ENCODE measurements at regions not wholly inside any gene's neighbourhood (a gene's known extent, or its start where the extent isn't known, plus 50 kb on each side); places are given as distances from the start of the nearest gene placed in this dataset.

DNA sequence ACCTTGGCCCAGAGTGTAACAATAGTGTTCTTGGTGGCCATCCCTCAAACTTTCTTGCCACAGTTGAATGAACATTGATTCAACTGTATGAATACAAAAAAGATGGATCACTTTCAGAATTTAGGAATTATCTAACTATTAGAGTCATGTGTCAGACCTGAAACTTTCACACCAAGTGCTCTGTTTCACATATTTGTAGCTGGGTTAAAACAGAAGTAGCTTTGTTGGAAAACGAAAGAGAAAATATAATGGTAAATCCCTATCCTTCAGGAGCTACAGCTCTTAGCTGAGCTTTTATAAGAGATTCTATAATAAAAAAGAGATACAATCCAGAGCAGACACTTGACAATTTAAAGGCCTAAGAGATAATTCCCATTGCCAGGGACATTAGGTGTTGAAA is 719.3 kb downstream of the JRKL start:
- TF ChIP-seq, protein P1, sequence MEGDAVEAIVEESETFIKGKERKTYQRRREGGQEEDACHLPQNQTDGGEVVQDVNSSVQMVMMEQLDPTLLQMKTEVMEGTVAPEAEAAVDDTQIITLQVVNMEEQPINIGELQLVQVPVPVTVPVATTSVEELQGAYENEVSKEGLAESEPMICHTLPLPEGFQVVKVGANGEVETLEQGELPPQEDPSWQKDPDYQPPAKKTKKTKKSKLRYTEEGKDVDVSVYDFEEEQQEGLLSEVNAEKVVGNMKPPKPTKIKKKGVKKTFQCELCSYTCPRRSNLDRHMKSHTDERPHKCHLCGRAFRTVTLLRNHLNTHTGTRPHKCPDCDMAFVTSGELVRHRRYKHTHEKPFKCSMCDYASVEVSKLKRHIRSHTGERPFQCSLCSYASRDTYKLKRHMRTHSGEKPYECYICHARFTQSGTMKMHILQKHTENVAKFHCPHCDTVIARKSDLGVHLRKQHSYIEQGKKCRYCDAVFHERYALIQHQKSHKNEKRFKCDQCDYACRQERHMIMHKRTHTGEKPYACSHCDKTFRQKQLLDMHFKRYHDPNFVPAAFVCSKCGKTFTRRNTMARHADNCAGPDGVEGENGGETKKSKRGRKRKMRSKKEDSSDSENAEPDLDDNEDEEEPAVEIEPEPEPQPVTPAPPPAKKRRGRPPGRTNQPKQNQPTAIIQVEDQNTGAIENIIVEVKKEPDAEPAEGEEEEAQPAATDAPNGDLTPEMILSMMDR (IDR thresholded peaks at IDR 0.05) = no peak
- TF ChIP-seq POLR2A (IDR thresholded peaks at IDR 0.05) = no peak
- H3K4me3 ChIP-seq = no peak overlapping the region
- WGBS, 2 donors = 64 to 72% methylated on average over 1 of the region's 1 CpG

DNA sequence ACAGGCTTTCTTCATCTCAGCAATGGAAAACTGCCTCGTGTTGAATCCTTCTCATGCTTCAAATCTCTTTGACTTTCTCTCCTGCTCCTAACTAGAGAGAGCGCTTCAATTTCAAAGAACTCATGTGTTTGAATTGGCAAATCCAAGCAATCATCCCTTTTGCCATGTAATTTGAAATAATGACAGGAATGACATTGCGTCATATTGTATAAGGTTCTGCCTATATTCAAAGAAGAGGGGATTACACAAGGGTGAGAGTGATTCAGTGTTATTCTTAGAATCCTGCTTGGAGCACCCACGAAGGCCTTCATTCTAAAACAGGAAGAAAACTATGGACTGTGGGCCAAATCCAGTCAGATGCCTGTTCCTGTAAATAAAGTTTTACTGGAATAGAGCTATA is 720.6 kb downstream of the JRKL start:
- TF ChIP-seq, protein P1 (IDR thresholded peaks at IDR 0.05) = no peak
- TF ChIP-seq POLR2A (IDR thresholded peaks at IDR 0.05) = no peak
- 63 to 68% methylated on average over 4 of the region's 4 CpGs for WGBS, 2 donors
- DNase-seq = no peak
- no peaks in the 10 kb centered on the region for H3K36me3 ChIP-seq
- H3K4me1 ChIP-seq = no peaks in the 10 kb centered on the region
- no peaks in the 10 kb centered on the region for H3K9me3 ChIP-seq
- no peak overlapping the region for H3K27ac ChIP-seq
- no peak overlapping the region for H3K4me3 ChIP-seq
- H3K27me3 ChIP-seq = no peaks in the 10 kb centered on the region
- intact Hi-C loops (cut with DNase I) = no loop called here

More for the DNA sequence above, 719.3 kb downstream of the JRKL start:
- Histone ChIP-seq H3K4me1 (no peaks in the 10 kb centered on the region), H3K9me3 (no peaks in the 10 kb centered on the region), H3K27me3 (no peaks in the 10 kb centered on the region), H3K27ac (no peak overlapping the region), H3K36me3 (no peaks in the 10 kb centered on the region)
- intact Hi-C loops (cut with DNase I) = no loop called here
- DNase-seq = no peak

DNA sequence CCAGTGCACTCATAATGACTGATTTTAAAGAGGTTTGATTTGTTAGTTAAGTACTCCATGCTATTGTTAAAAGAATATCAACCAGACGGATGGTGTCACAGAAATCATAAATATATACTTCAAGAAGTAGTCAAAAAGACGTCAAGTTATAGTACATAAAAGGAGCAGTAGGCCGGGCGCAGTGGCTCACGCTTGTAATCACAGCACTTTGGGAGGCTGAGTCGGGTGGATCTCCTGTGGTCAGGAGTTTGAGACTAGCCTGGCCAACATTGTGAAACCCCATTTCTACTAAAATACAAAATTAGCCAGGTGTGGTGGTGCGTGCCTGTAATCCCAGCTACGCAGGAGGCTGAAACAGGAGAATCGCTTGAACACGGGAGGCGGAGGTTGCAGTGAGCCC is 721.7 kb downstream of the JRKL start:
- Histone ChIP-seq H3K27ac (no peak overlapping the region), H3K27me3 (no peaks in the 10 kb centered on the region), H3K9me3 (no peaks in the 10 kb centered on the region), H3K4me1 (no peaks in the 10 kb centered on the region), H3K4me3 (no peak overlapping the region), H3K36me3 (no peaks in the 10 kb centered on the region)
- TF ChIP-seq POLR2A (IDR thresholded peaks at IDR 0.05) = no peak
- TF ChIP-seq, protein P1 (IDR thresholded peaks at IDR 0.05) = no peak
- WGBS, 2 donors = 75 to 83% methylated on average over 11 of the region's 11 CpGs
- no peak for DNase-seq
- intact Hi-C loops (cut with DNase I) = no loop called here

DNA sequence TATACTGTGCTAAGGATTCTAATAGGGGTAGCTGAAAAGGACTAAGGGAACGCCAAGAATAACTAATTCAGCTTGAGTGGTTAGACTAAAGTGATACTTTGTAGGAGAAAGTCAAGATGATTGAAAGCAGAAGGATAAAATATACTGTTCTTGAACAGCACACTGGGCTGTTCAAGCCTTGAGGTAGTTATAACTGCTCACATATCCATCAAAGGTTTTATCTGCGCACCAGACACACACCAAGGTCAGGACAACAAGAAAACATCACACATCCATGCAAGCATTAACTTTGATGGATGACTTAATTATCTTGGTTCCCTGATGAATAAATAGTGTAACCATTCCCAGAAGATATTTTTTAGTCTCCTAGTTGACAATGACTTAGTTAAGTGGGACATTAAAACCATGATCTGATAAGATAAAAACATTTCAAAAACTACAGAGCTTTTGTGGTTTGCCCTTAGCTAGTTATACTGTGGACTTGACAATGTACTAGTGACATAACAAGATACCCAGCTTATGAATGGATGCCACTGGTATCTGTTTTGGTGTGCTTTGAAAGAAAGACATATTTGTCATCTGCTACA is 728.9 kb downstream of the JRKL start:
- Histone ChIP-seq H3K27ac (no peak overlapping the region), H3K4me3 (no peak overlapping the region), H3K27me3 (no peaks in the 10 kb centered on the region), H3K9me3 (no peaks in the 10 kb centered on the region), H3K4me1 (no peaks in the 10 kb centered on the region), H3K36me3 (no peaks in the 10 kb centered on the region)
- 51 to 60% methylated on average over 2 of the region's 2 CpGs for WGBS, 2 donors
- intact Hi-C loops (cut with DNase I) = no loop called here
- no peak for DNase-seq
- TF ChIP-seq, protein P1 (IDR thresholded peaks at IDR 0.05) = no peak
- no peak for TF ChIP-seq POLR2A (IDR thresholded peaks at IDR 0.05)

DNA sequence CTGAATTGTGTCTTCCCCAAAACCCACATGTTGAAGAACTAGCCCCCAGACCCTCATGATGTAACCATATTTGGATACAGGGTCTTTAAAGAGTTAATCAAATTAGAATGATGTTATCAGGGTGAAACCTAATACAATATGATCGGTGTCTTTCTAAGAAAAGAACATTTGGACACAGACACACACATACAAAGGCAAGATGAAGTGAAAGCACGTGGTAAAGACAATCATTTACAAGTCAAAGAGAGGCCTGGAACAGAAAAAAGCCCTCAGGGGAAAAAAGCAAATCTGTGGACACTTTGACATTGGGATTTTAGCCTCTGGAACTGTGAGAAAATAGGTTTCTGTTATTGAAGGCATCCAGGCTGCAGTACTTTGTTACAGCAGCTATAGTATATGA is 733.4 kb downstream of the JRKL start:
- H3K36me3 ChIP-seq = no peaks in the 10 kb centered on the region
- no peaks in the 10 kb centered on the region for H3K4me1 ChIP-seq
- 18 to 21% methylated on average over 2 of the region's 2 CpGs for WGBS, 2 donors
- H3K4me3 ChIP-seq = no peak overlapping the region
- intact Hi-C loops (cut with DNase I) = no loop called here
- DNase-seq = no peak
- no peaks in the 10 kb centered on the region for H3K9me3 ChIP-seq
- no peaks in the 10 kb centered on the region for H3K27me3 ChIP-seq
- no peak overlapping the region for H3K27ac ChIP-seq
- TF ChIP-seq, protein P1 (IDR thresholded peaks at IDR 0.05) = no peak
- TF ChIP-seq POLR2A (IDR thresholded peaks at IDR 0.05) = no peak

Measured in esophagus squamous epithelium (tissue), 5 donors.